B cell (primary cell): ENCODE measurements at regions not wholly inside any gene's neighbourhood (a gene's known extent, or its start where the extent isn't known, plus 50 kb on each side); places are given as distances from the start of the nearest gene placed in this dataset.

Experiments
- ATAC-seq: fragments of 200-7000 bp; cut with Tn5 transposase; one replicate; pipeline ENCODE4 v1.10.0; 2021; ENCODE audit warnings: low read depth, mild to moderate bottlenecking, moderate number of reproducible peaks, moderate library complexity
- CTCF ChIA-PET: fragments of 350-600 bp; sonication (Branson Sonifier 250); formaldehyde crosslinking; loops from one replicate; lab custom pipeline; 2021; ENCODE audit warnings: antibody characterized with exemption, inconsistent platforms; lab: Charles Lee
- POLR2A ChIA-PET: fragments of 350-600 bp; sonication (Branson Sonifier 250); formaldehyde crosslinking; loops from one replicate; lab custom pipeline; 2021; ENCODE audit warnings: antibody characterized with exemption; lab: Charles Lee
- DNase-seq: peaks from one replicate; pipeline ENCODE4 v3.0.0; 2013
- H2AFZ ChIP-seq: 2 replicates; pipeline ENCODE4 v1.6.1; 2012; ENCODE audit warnings: mild to moderate bottlenecking, low read depth, low read length; ENCODE audit not compliant: insufficient read depth, poor library complexity, severe bottlenecking
- H3K27ac ChIP-seq, 2 donors: 1 replicate in 1 of 2; 2 replicates in 1 of 2; pipeline ENCODE4 v1.5.1; 2012 to 2013; ENCODE audit warnings: low read length in 2 of 2, mild to moderate bottlenecking in 2 of 2, moderate library complexity in 1 of 2
- H3K27me3 ChIP-seq, 4 experiments: fragments of 200-600 bp in 1 of 4; sonication (generic) in 1 of 4; replicated peaks in 1 of 4; 1 replicate in 2 of 4; 2 replicates in 2 of 4; pipeline versions ENCODE4 v1.6.1 to v1.7.0; 2013 to 2016; ENCODE audit warnings: low read length in 3 of 4, mild to moderate bottlenecking in 2 of 4, mixed read lengths in 1 of 4, moderate library complexity in 1 of 4; ENCODE audit not compliant: insufficient read depth in 4 of 4, control insufficient read depth in 3 of 4; ENCODE audit errors: control extremely low read depth in 1 of 4
- H3K36me3 ChIP-seq, 2 experiments: replicated peaks in 1 of 2; 1 replicate in 1 of 2; 2 replicates in 1 of 2; pipeline versions ENCODE4 v1.6.1 to v1.7.1; 2013; ENCODE audit warnings: low read length in 1 of 2; ENCODE audit not compliant: insufficient read depth in 2 of 2, control insufficient read depth in 1 of 2; ENCODE audit errors: control extremely low read depth in 1 of 2, extremely low read depth in 1 of 2
- H3K4me1 ChIP-seq, 2 donors: fragments of 200-600 bp in 1 of 2; sonication (generic) in 1 of 2; 1 replicate in 1 of 2; 2 replicates in 1 of 2; pipeline versions ENCODE4 v1.5.1 to v1.6.1; 2013 to 2017; ENCODE audit warnings: low read length in 2 of 2; ENCODE audit not compliant: control insufficient read depth in 2 of 2, insufficient read depth in 2 of 2
- H3K4me2 ChIP-seq: replicated peaks from 2 replicates; pipeline ENCODE3; 2012; ENCODE audit warnings: mild to moderate bottlenecking, low read depth, low read length; ENCODE audit not compliant: poor library complexity, severe bottlenecking
- H3K4me3 ChIP-seq, 5 experiments: fragments of 200-600 bp in 1 of 5; sonication (generic) in 1 of 5; 1 replicate in 3 of 5; 2 replicates in 2 of 5; pipeline versions ENCODE4 v1.5.1 to v1.7.0; 2011 to 2016; ENCODE audit warnings: low read length in 4 of 5, mild to moderate bottlenecking in 4 of 5, low read depth in 2 of 5, control low read depth in 1 of 5, moderate library complexity in 1 of 5; ENCODE audit not compliant: insufficient read depth in 1 of 5; ENCODE audit errors: control extremely low read depth in 1 of 5, extremely low read depth in 1 of 5
- H3K79me2 ChIP-seq: fragments of 200-600 bp; sonication (generic); one replicate; pipeline ENCODE4 v1.6.0; 2016; ENCODE audit warnings: low read length; ENCODE audit not compliant: control insufficient read depth, insufficient read depth
- H3K9ac ChIP-seq: fragments of 200-600 bp; sonication (generic); 2 replicates; pipeline ENCODE4 v1.6.1; 2017; ENCODE audit warnings: mild to moderate bottlenecking, low read length, moderate library complexity
- H3K9me3 ChIP-seq, 3 donors: one replicate each; pipeline versions ENCODE4 v1.6.1 to v1.7.1; 2013; ENCODE audit warnings: low read length in 2 of 3; ENCODE audit not compliant: control insufficient read depth in 2 of 3, insufficient read depth in 1 of 3; ENCODE audit errors: control extremely low read depth in 1 of 3
- H4K20me1 ChIP-seq: 2 replicates; pipeline ENCODE4 v1.6.0; 2012; ENCODE audit warnings: mild to moderate bottlenecking, low read length; ENCODE audit not compliant: insufficient read depth, control insufficient read depth, poor library complexity, severe bottlenecking
- H3K27ac Mint-ChIP-seq: one replicate; pipeline ENCODE4 v1.8.0; 2021; ENCODE audit warnings: mixed read lengths
- H3K27me3 Mint-ChIP-seq: one replicate; pipeline ENCODE4 v1.8.0; 2021; ENCODE audit warnings: mixed read lengths
- H3K4me1 Mint-ChIP-seq: one replicate; pipeline ENCODE4 v1.8.0; 2021; ENCODE audit warnings: mixed read lengths
- H3K4me3 Mint-ChIP-seq: one replicate; pipeline ENCODE4 v1.8.0; 2021; ENCODE audit warnings: mixed read lengths
- H3K9me3 Mint-ChIP-seq: one replicate; pipeline ENCODE4 v1.8.0; 2022; ENCODE audit warnings: mixed read lengths; ENCODE audit not compliant: insufficient read depth
- CTCF ChIP-seq: fragments of 200-600 bp; IDR thresholded peaks from one replicate; pipeline ENCODE4 v1.8.0; 2022; ENCODE audit warnings: antibody characterized with exemption, mild to moderate bottlenecking
- EZH2 ChIP-seq: IDR thresholded peaks from 2 replicates; pipeline ENCODE4 v1.6.1; 2012; ENCODE audit warnings: borderline replicate concordance, low read depth, mild to moderate bottlenecking, moderate library complexity, low read length; ENCODE audit not compliant: insufficient read depth, poor library complexity, severe bottlenecking
- WGBS: methylation state at CpG from one replicate; pipeline ENCODE4 v1.1.5; 2013; ENCODE audit warnings: missing lambda C conversion rate; ENCODE audit not compliant: insufficient coverage; 5-methylcytosine and 5-hydroxymethylcytosine counted together
- intact Hi-C: fragments of 100-400 bp; cut with micrococcal nuclease; formaldehyde crosslinking; loops from one replicate; pipeline ENCODE4 v1.10.0; 2022

GRCh38 chr5:33337637-33337992 is 103.2 kb upstream of the TARS1 start:
- H3K4me3 Mint-ChIP-seq, result no peak overlapping the region
- no peaks in the 10 kb centered on the region for H3K36me3 ChIP-seq
- H3K27ac Mint-ChIP-seq, result no peak overlapping the region
- no peak overlapping the region for H3K4me3 ChIP-seq
- no peak overlapping the region for H3K4me2 ChIP-seq
- no peak overlapping the region for H3K9ac ChIP-seq
- POLR2A ChIA-PET, result no interaction called here
- CTCF ChIA-PET, result no interaction called here
- H3K27ac ChIP-seq, result no peak overlapping the region
- no peaks in the 10 kb centered on the region for H4K20me1 ChIP-seq
- H3K27me3 Mint-ChIP-seq, result no peaks in the 10 kb centered on the region
- no peaks in the 10 kb centered on the region for H3K9me3 Mint-ChIP-seq
- intact Hi-C loops, result no loop called here
- no peaks in the 10 kb centered on the region for H3K9me3 ChIP-seq
- ATAC-seq, result no peak
- H3K4me1 Mint-ChIP-seq, result peaks cover 2% of the 10 kb centered on the region
- no peak overlapping the region for H2AFZ ChIP-seq
- no peaks in the 10 kb centered on the region for H3K79me2 ChIP-seq
- no peak for DNase-seq
- H3K27me3 ChIP-seq, result no peaks in the 10 kb centered on the region
- no peak for TF ChIP-seq CTCF
- no peak for TF ChIP-seq EZH2
- H3K4me1 ChIP-seq, result no peaks in the 10 kb centered on the region
- 50% methylated on average over 1 of the region's 2 CpGs for WGBS

GRCh38 chr5:33338336-33339110 is 102.2 kb upstream of the TARS1 start:
- TF ChIP-seq EZH2 (no peak), CTCF (no peak)
- H3K79me2 ChIP-seq, result no peaks in the 10 kb centered on the region
- no peaks in the 10 kb centered on the region for H4K20me1 ChIP-seq
- DNase-seq (no peak), ATAC-seq (no peak)
- no peak overlapping the region for H3K9ac ChIP-seq
- Mint-ChIP-seq H3K4me1 (peaks cover 2% of the 10 kb centered on the region), H3K9me3 (no peaks in the 10 kb centered on the region), H3K4me3 (no peak overlapping the region), H3K27ac (no peak overlapping the region), H3K27me3 (no peaks in the 10 kb centered on the region)
- no peaks in the 10 kb centered on the region for H3K27me3 ChIP-seq
- no CpG with 5 or more reads among the region's 4 CpGs for WGBS
- ChIA-PET POLR2A (no interaction called here), CTCF (no interaction called here)
- no peak overlapping the region for H3K4me2 ChIP-seq
- H3K4me3 ChIP-seq, result no peak overlapping the region
- H2AFZ ChIP-seq, result no peak overlapping the region
- H3K36me3 ChIP-seq, result no peaks in the 10 kb centered on the region
- intact Hi-C loops, result no loop called here
- H3K4me1 ChIP-seq, result no peaks in the 10 kb centered on the region
- H3K27ac ChIP-seq, result no peak overlapping the region
- no peaks in the 10 kb centered on the region for H3K9me3 ChIP-seq
